ENCODE measurements at regions not wholly inside any gene's neighbourhood (a gene's known extent, or its start where the extent isn't known, plus 50 kb on each side); places are given as distances from the start of the nearest gene placed in this dataset.

DNA sequence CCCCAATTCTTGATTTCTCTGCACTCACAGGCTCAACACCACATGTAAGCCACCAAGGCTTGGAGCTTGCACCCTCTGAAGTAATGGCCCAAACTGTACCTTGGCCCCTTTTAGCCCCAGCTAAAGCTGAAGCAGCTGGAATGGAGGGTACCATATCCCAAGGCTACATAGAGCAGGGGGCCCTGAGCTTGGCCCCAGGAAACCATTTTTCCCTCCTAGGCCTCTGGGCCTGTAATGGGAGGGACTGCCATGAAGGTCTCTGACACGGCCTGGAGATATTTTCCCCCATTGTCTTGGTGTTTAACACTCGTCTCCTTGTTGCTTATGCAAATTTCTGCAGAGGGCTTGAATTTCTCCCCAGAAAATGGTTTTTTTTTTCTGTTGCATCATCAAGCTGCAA lies 69.7 kb downstream of the SKA1 start:
- BruUV-seq (replicated peaks): no TSS peak

GRCh38 chr18:50446629-50447028 lies 71.8 kb downstream of the SKA1 start:
- intact Hi-C loops (cut with micrococcal nuclease; ENCODE audit: unreplicated experiment): no loop called here
- no peak for TF ChIP-seq CTCF (IDR thresholded peaks at IDR 0.05; ENCODE audit: unreplicated experiment)
- Mint-ChIP-seq H3K4me3 (ENCODE audit: low read depth, unreplicated experiment) (no peak overlapping the region), H3K9me3 (ENCODE audit: low read depth, unreplicated experiment) (peaks cover 3% of the 10 kb centered on the region), H3K36me3 (ENCODE audit: insufficient read depth, unreplicated experiment) (no peaks in the 10 kb centered on the region), H3K4me1 (ENCODE audit: low read depth, unreplicated experiment) (no peaks in the 10 kb centered on the region), H3K27ac (ENCODE audit: unreplicated experiment) (no peak overlapping the region), H3K27me3 (ENCODE audit: unreplicated experiment) (peaks cover 64% of the 10 kb centered on the region)
- DNase-seq: no peak
- CTCF ChIA-PET: interaction anchor here (0.9 kb wide), 1 partner anchor 9 kb away, joined by 3 read pairs; no protein-coding TSS in a partner anchor
- no TSS peak for BruUV-seq (replicated peaks)

More for the DNA sequence above, 69.7 kb downstream of the SKA1 start:
- CTCF ChIA-PET: no interaction called here
- H3K27me3 Mint-ChIP-seq (ENCODE audit: unreplicated experiment): peaks cover 66% of the 10 kb centered on the region
- no peak overlapping the region for H3K27ac Mint-ChIP-seq (ENCODE audit: unreplicated experiment)
- no peaks in the 10 kb centered on the region for H3K36me3 Mint-ChIP-seq (ENCODE audit: insufficient read depth, unreplicated experiment)
- H3K9me3 Mint-ChIP-seq (ENCODE audit: low read depth, unreplicated experiment): peaks cover 3% of the 10 kb centered on the region
- TF ChIP-seq CTCF (IDR thresholded peaks at IDR 0.05; ENCODE audit: unreplicated experiment): no peak
- intact Hi-C loops (cut with micrococcal nuclease; ENCODE audit: unreplicated experiment): no loop called here
- no peak for DNase-seq
- H3K4me3 Mint-ChIP-seq (ENCODE audit: low read depth, unreplicated experiment): no peak overlapping the region
- no peaks in the 10 kb centered on the region for H3K4me1 Mint-ChIP-seq (ENCODE audit: low read depth, unreplicated experiment)

DNA sequence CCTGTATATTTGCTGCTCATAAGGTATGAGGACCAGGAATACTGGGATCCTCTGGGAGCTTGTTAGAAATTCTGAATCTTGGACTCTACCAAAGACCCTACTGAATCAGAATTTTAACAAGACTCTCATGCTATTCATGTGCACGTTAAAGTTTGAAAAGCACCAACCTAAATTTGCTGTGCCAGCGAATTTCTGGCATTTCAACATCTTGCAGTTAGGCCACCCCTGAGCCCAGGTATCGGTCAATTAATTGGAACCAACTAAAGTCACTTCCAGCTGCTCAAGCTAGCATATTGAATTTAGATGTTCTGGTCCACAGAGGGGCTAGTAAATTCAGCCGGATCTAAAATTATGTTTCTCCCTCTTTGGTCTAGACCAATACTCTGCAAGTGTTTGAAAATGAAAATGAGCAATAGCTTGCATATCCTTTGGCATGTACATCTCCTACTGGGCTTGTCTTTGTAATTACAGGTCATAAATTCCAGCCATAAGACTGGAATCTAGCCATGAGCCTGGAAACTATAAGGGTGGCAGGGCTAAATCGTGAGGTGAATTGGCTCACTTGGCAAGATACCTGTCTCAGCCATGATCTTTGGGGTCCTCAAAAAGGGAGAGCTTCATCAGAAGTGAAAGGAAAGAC lies 72.4 kb downstream of the SKA1 start:
- CTCF ChIA-PET: no interaction called here
- no peak for DNase-seq
- TF ChIP-seq CTCF (IDR thresholded peaks at IDR 0.05; ENCODE audit: unreplicated experiment): no peak
- no peak overlapping the region for H3K4me3 Mint-ChIP-seq (ENCODE audit: low read depth, unreplicated experiment)
- H3K27ac Mint-ChIP-seq (ENCODE audit: unreplicated experiment): no peak overlapping the region
- H3K9me3 Mint-ChIP-seq (ENCODE audit: low read depth, unreplicated experiment): peaks cover 3% of the 10 kb centered on the region
- intact Hi-C loops (cut with micrococcal nuclease; ENCODE audit: unreplicated experiment): no loop called here
- no peaks in the 10 kb centered on the region for H3K4me1 Mint-ChIP-seq (ENCODE audit: low read depth, unreplicated experiment)
- H3K36me3 Mint-ChIP-seq (ENCODE audit: insufficient read depth, unreplicated experiment): no peaks in the 10 kb centered on the region
- no TSS peak for BruUV-seq (replicated peaks)
- peaks cover 58% of the 10 kb centered on the region for H3K27me3 Mint-ChIP-seq (ENCODE audit: unreplicated experiment)

DNA sequence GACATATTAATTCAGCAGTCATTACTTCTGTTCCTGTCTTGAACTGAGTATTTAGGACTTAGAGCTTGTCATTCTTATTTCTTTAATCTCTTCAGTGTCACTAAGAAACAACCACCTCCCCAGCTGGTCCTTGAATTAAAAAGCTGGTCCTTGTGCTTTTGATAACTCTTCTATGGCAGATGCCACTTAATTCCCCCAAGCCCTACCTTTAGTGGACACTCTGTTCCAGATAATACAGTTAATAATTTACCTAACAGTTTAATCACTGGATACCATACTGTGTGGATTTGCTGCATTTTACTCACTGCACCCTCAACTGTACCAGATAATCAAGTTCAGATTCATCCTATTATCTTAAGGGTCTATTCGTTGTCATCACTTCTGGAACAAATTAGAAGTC lies 73.1 kb downstream of the SKA1 start:
- Mint-ChIP-seq H3K27me3 (ENCODE audit: unreplicated experiment) (peaks cover 55% of the 10 kb centered on the region), H3K4me3 (ENCODE audit: low read depth, unreplicated experiment) (no peak overlapping the region)

More for the DNA sequence above, 73.1 kb downstream of the SKA1 start:
- CTCF ChIA-PET: no interaction called here
- DNase-seq: no peak
- Mint-ChIP-seq H3K27ac (ENCODE audit: unreplicated experiment) (no peak overlapping the region), H3K9me3 (ENCODE audit: low read depth, unreplicated experiment) (peaks cover 3% of the 10 kb centered on the region), H3K36me3 (ENCODE audit: insufficient read depth, unreplicated experiment) (no peaks in the 10 kb centered on the region), H3K4me1 (ENCODE audit: low read depth, unreplicated experiment) (no peaks in the 10 kb centered on the region)
- BruUV-seq (replicated peaks): no TSS peak
- no peak for TF ChIP-seq CTCF (IDR thresholded peaks at IDR 0.05; ENCODE audit: unreplicated experiment)
- intact Hi-C loops (cut with micrococcal nuclease; ENCODE audit: unreplicated experiment): no loop called here

Measured in Calu3 (cell line).